DMS153 treated with DMSO at 0.1 percent for 48 hours (cell line): ENCODE measurements at regions not wholly inside any gene's neighbourhood (a gene's known extent, or its start where the extent isn't known, plus 50 kb on each side); places are given as distances from the start of the nearest gene placed in this dataset.
"Not testable (repeated sequence)": the region's sequence is repeated elsewhere in the genome, so short reads cannot be mapped to it uniquely, and the experiment has no call there.

Experiments
- DNase-seq: peaks from one replicate; lab custom pipeline; 2025; ENCODE audit not compliant: unreplicated experiment; lab: John Stamatoyannopoulos, UW

DNA sequence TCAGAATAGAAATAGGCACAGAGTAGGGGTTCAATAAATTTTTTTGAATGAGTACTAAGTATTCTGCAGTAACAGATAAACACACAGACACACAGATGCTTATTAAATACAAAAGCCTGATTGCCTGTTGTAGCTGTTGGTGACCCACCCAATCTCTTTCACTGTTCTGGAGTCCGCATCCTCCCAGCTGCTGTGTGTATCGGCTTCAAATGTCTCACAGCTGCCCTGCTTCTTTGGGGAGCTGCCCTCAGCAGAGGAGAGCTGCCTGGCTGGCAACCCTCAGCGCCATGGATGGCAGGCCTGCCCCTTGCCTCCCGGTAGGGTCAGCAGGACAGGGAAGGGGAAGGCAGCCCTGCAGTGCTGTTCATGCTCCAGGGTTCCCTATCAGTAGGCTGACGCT lies 50.5 kb upstream of the PRNP start:
- DNase-seq = no peak

DNA sequence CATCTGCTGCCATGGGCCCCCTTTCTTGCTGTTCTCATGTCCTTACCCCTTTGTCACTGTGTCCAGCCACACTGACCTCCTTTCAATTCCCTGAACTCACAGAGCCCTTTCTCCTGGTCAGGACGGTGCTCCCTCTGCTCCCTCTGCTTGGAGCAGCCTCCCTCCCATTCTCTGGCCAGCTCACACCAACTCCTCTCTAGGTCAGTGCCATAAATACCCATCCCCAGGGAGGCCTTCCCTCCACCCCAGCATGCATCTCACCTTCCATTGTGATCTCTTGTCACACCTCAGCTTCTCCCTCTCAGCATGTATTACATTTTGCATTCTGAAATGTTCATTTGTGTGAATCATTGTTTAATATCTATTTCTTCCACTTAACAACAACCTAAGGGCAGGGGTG lies 50.9 kb upstream of the PRNP start:
- no peak for DNase-seq

DNA sequence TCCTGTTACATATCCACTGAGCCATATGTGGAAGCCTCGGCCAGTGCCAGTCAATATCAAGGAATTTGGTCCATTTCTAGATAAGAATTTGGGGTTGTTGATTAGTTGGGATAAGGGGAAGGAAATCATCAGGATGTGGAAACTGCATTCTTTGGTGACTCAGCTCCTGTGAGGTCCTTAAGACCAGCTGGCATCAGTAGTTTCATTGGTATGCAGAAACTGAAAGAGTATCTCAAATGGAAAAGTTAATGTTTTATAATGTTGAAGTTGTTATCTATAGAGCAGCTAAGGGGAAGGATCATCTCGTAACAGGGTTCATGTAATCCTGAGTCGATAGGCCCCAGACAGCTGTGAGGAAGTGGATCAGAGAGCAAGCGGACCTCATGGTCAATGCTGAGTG lies 52.5 kb upstream of the PRNP start:
- no peak for DNase-seq

DNA sequence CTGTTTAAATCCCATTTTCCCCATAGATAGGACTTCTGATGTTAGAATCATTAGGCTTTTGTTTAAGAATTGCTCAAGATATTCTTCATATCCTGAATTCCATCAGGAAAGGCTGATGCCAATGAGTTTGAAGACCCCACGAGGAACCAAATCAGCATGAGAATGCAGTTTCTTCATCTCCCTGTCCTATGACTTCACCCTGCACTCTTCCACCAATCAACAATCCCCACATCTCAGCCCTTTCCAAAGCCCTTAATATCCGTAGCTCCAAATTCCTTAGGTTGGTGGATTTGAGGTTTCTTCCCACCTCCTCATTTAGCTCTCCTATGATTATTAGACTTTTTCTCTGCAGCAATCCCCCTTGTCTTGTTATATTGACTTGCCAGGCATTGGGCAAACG lies 52.9 kb upstream of the PRNP start:
- no peak for DNase-seq

DNA sequence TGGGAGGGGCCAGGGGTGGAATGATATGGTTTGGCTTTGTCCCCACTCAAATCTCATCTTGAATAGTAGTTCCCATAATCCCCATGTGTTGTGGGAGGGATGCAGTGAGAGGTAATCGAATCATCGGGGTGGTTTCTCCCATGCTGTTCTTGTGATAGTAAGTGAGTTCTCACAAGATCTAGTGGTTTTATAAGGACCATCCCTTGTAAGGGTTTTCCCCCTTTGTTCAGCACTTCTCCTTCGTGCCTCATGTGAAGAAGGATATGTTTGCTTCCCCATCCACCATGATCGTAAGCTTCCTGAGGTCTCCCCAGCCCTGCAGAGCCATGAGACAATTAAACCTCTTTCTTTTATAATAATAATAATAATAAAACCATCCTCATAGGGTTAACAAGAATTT lies 53.4 kb upstream of the PRNP start:
- no peak for DNase-seq

DNA sequence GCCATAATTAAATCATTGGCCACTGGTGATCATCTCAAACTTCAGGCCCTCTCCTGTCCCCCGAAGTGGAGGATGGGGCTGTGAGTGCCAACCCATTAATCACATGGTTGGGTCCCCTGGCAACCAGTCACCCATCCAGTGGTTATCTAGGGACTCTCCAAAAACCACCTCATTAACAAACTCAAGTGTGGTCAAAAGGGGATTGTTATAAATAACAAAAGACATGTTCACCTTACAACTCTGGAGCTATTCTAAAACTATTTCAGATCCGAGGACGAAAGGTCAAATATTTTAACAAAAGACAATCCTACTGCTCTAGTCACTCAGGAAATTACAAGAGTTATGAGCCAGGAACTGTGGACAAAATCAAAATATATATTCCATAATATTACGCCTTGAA lies 60.0 kb upstream of the PRNP start:
- DNase-seq = no peak

- DNase-seq = no peak
These were observed 60.6 kb upstream of the PRNP start for GRCh38 chr20:4625687-4626086.

- not testable (repeated sequence) for DNase-seq
These were observed 61.5 kb upstream of the PRNP start for GRCh38 chr20:4624675-4625336.

DNA sequence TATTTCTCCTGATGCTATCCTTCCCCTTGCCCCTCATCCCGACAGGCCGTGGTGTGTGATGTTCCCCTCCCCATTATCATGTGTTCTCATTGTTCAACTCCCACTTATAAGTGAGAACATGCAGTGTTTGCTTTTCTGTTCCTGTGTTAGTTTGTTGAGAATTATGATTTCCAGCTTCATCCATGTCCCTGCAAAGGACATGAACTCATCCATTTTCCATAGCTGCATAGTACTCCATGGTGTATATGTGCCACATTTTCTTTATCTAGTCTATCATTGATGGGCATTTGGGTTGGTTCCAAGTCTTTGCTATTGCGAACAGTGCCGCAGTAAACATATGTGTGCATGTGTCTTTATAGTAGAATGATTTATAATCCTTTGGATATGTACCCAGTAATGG lies 67.1 kb upstream of the PRNP start:
- not testable (repeated sequence) for DNase-seq

- no peak for DNase-seq
These were observed 68.8 kb upstream of the PRNP start for GRCh38 chr20:4617484-4617883.

GRCh38 chr20:4617019-4617418 lies 69.2 kb upstream of the PRNP start:
- no peak for DNase-seq

DNA sequence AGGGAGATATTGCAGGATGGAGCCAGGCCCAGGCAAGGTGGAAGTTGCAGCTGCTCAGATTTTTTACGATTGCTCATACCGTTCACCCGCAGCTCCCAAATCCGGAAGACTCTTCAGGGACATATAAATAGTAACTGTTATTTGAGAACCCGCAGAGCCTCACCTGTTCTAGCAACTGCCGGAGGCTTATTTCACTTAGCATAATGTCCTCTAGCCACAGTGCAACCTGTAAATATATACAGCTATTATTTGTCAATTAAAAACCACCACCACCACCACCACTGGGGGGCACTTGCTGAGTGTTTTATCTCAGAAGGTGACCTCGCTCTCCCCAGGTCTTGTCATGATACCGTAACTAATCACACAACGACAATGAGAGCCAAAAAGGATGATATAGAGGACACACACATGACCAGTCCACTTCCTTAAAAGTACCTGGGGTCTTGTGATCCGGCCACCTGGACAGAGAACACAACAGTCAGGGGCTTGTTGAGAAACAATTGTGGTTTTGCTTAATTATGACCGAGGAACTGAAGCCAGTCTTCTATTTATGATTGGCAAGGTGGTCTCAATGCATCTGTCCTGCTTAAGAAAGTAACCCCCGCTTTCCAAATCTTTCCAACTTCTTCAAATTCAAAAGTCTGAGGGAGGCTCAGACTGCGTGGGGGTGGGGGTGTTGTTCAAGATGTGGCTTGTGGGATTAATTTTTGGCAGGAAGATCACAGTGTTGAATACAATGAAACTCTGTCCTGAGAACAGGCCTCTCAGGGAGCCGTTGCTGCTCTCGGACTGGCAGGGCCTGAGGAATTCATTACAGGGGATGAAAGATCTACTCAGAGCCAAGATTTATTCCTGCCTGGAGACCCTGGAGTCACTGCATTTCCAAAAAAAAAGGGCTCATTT lies 72.3 kb upstream of the PRNP start:
- DNase-seq = no peak

GRCh38 chr20:4613184-4613583 lies 73.1 kb upstream of the PRNP start:
- no peak for DNase-seq

DNA sequence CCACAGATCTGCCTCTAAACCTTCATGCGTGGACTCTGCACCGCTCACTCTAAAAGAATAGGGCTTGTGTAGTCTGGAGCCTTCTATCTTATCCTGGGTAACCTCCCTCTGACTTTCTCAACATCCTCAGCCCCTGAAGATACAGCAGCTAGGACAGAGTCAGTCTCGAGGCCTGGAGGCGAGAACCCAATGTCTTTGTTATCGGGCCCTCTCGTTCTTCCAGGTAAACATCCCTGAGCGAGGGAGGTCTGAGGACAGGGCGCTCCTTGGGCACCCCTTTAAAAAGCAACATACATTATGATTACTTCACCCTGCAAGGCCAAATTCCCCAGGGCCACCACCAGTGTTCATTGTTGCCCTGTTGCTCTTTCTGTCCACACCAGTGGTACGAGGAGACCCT lies 75.4 kb upstream of the PRNP start:
- no peak for DNase-seq

DNA sequence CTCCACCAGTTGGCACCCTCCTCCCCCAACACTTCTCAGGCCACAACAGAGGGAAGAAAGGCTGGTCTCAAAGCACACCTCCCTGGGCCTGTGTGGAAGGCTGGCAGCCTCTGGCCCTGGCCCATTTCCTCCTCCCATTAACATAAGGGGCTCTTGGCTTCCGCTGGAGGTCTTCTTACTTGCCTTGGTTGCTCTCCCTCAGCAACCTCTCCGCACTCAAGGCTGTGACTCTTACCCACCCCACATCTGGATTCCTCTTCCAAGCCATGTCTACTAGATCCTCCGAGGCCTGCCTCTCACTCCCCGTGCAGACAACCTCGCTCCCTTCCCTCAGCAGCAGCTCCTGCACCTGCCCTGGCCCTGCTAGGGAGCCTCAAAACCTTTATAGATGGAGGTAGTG lies 76.7 kb upstream of the PRNP start:
- DNase-seq = no peak

GRCh38 chr20:4608861-4609260 lies 77.4 kb upstream of the PRNP start:
- DNase-seq = no peak

DNA sequence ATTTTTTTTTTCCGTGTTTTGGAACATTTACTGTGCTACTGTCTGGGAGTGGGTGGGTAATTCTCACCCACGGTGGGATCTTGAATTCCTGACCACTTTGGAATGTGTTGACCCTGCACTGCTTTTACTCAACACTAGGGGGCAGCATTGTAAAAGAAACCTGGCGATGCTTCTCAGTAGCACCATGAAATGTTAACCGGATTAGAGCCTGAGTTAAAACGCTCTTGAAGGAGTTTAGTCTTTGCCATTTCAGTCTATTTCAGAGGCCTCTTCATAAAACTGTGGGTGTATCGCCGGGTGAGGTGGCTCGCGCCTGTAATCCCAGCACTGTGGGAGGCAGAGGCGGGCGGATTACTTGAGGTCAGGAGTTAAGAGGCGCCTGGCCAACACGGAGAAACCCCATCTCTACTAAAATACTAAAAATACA lies 79.0 kb upstream of the PRNP start:
- peak; percentile 12 for DNase-seq

- no peak for DNase-seq
These were observed 80.2 kb upstream of the PRNP start for GRCh38 chr20:4606051-4606450.

GRCh38 chr20:4605166-4605565 lies 81.1 kb upstream of the PRNP start:
- no peak for DNase-seq

DNA sequence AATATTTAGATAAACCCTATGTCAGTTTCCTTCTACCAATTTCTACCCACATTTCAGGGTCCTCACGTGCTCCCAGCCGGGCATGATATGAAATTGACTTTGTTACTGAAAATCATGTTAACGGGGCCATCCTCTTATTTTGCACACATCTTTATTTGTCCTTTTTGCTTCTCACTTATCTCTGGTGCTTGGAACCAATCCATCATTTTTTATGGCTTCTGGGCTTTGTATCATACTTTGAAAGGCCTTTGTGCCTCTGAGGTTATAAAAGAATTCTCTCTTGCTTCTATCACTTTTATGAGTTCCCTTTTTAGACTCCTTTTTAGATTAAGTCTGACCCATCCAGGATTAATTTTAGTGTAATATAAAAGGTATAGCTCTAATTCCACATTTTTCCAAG lies 81.7 kb upstream of the PRNP start:
- no peak for DNase-seq

DNA sequence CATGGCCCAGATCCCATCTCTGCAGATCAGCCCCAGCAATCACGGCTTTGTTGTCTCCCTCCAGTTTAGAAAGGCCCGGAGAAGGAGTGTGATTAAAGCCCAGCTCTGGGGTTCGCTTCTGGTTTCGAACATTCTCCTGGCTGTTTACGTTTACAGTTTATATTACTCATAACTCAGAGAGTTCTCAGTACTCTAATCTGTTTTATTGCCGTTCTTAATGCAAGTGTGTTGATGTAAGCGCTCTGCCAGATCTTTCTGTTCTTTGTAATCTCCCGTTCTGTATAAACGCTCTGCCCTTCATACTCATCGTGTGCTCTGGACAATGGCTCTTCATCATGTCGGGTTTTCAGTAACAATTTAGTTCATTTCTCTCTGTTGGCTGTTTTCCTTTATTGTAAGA lies 82.5 kb upstream of the PRNP start:
- DNase-seq = no peak

- DNase-seq = no peak
These were observed 84.0 kb upstream of the PRNP start for GRCh38 chr20:4602297-4602631.
